ENCODE measurements at regions not wholly inside any gene's neighbourhood (a gene's known extent, or its start where the extent isn't known, plus 50 kb on each side); places are given as distances from the start of the nearest gene placed in this dataset.

DNA sequence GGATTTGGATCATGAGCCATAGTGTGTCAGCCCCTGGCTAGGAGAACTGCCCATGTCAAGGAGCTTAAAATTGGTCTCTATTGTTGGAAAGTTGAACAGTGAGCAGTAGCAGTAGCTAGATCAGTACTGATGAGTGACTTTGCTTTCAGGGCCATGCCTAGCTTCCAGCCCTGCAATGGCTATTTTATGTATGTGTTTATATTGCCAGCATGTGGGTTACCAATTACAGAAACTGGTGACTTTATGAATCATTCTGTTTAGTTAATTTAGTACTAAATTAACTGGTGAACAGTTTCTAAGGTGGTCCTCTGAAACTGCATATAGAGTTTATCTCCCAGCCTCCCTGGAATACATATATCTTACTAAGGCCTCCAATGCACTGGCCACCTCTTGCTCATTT lies 908.1 kb upstream of the ALCAM start:
- DNase-seq (ENCODE audit: low read depth in 3 of 3), result no peak

DNA sequence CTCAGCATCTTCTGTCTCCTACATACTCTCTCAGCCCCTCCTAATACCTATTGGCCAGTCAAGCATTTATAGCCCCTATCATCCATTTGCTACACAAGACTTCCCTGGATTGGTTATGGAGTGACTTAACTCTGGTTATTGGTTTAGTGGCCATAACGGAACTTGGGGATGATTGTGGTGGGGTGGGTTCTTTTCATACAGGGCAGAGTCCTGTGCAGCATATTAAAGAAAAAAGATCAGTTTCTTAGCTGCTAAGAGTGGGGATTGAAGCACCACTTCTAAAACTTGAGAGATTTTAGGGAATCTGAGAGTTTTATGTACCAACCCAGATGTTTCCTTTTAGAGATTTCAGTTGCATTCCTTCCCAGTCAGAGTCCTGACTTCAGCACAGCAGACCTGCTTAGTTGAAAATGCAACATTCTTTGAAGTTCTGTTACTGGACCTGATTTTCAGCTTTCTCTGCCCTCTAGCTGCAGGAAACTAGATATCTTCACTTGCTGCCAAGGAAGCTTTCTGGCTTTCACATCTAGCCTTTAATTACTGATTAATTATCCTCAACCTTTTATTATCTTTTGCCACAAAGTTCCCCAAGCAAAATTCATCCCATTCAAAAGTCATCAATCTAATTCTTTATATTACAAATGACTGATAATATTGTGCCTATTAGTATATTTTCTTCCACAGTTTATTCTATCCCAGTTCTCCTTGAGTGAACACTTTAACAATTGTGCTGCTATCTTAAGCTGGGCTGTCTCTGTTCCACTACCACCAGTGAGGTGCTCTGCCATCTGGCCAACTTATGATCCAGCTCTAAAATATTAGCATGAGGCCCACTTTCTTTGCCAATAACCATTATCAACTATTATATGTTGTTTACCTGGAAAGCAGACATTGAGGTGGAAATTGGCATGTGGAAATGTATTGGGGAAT lies 906.0 kb upstream of the ALCAM start:
- no peak for DNase-seq (ENCODE audit: low read depth in 3 of 3)

DNA sequence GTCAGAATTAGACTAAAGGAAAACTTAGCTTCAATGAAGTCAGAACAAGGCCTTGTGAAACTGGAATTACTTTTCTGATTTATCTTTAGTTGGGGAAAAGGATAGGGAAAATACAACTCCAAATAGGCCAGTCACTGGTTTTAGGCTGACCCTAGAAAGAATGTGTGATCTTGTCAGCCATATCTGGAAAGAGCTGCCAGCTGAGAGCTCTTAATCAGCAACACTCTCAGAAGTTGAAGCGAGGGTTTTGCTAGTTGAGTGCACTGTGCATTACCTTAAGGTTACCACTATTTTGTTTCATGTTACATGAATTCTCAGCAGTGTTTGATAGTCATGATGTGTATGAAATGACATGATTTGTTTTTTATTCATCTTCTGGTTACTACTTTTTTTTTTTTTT lies 905.3 kb upstream of the ALCAM start:
- DNase-seq (ENCODE audit: low read depth in 3 of 3), result no peak

DNA sequence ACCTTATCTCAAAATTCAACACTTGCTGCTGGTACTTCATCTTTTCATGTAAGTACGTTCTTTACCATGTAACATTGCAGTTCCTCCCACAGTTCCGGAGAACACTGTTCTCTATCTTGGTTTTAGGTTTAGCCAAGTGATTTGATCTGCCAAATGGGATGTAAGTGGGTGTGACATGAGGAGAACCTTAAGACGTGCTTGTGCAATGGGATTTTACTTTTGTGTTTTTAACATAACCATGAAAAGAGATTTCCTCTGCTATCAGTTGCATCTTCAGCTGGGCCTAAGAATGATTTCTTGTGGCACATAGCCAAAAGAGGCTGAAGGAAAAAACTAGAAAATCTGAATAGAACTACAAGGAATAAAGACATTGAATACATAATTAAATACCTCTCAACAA lies 894.5 kb upstream of the ALCAM start:
- DNase-seq (ENCODE audit: low read depth in 3 of 3), result no peak

DNA sequence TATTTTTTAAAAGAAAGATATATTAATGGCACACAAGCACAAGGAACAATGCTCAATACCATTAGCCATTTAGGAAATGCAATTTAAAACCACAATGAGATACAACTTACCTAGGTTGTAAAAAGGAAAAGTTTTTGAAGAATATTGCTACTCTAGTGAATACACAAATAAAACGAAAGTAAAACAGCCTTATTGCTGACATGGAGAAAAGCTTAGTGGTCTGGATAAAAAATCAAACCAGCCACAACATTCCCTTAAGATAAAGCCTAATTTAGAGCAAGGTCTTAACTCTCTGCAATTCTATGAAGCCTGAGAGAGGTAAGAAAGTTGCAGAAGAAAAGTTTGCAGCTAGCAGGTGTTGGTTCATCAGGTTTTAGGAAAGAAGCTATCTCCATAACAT lies 892.7 kb upstream of the ALCAM start:
- DNase-seq (ENCODE audit: low read depth in 3 of 3), result no peak

DNA sequence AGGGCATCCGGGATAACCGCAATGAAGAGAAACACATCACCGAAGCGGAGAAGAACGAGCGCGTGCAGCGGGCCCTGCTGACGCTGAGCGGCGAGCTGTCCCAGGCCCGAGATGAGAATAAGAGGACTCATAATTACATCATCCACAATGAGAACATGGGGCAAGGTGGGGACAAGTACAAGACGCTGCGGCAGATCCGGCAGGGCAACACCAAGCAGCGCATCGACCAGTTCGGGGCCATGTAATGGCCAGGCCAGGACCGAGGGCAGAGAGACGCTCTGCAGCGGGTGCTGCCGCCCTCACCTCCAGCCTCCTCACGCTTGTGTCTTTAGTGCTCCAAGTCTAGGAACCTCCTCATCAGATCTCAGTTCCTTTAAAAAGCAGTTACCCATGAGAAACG lies 863.7 kb upstream of the ALCAM start:
- no peak for DNase-seq (ENCODE audit: low read depth in 3 of 3)

DNA sequence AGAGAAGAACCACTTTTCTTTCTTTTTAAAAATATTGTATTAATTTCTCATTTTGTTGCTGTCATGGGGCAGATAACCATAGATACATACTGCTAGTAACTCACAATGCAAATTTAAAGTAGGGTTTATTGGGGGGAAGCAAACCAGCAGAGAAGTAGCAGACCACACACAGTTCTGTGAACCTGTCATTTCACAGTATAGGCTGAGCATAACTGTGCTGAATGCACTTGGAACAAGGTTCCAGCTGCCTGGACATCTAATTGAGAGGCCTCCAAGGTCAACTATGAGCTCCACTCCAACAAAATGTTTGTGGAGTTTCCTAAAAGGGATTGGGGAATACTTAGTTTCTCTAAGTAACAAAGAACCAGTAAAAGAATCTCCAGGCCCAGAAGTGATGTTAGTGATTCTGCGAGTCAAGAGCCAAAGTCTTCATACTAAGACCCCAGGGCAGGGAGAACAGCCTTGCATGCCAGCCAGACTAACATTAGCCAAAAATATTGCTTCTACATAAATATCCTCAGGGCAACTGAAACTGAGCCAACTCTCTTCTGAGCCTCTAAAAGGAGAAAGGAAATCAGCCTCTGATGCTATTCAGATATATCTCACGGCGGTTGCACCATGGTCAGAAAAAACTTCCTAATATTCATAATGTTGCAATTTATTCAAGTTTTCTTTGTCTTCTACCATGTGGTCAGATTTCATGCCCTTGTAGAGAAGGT lies 856.4 kb upstream of the ALCAM start:
- DNase-seq (ENCODE audit: low read depth in 3 of 3), result no peak

DNA sequence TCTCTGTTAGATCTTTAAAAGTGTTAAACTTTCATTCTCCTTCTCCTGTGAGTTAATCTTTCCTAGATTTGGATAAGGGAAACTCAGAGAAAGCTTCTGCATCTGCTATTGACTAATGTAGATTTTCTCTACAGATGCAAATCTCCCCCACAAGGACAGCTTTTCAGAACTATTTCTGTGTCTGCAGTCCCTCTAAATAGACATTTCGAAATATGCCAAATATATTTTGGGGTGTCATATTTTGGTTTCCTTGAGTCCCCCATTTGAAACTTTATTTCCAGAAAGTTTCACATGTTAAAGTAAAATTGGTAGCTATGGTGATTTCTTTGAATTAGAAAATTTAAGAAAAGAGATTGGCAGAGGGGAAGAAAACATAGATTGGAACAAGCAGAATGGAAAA lies 852.3 kb upstream of the ALCAM start:
- DNase-seq (ENCODE audit: low read depth in 3 of 3), result no peak

DNA sequence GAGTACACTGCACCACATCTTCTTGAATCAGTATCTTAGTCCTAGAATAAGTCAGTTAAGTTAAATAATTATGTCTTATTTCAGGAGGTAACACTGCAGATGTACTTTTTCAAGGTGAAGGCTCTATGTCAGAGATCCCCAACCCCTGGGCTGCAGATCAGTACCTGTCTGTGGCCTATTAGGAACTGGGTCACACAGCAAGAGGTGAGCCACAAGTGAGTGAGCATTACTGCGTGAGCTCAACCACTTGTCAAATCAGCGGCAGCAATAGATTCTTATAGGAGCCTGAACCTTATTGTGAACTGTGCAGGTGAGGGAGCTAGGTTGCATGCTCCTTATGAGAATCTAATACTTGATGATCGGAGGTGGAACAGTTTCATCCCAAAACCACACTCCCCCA lies 851.9 kb upstream of the ALCAM start:
- DNase-seq (ENCODE audit: low read depth in 3 of 3), result no peak

DNA sequence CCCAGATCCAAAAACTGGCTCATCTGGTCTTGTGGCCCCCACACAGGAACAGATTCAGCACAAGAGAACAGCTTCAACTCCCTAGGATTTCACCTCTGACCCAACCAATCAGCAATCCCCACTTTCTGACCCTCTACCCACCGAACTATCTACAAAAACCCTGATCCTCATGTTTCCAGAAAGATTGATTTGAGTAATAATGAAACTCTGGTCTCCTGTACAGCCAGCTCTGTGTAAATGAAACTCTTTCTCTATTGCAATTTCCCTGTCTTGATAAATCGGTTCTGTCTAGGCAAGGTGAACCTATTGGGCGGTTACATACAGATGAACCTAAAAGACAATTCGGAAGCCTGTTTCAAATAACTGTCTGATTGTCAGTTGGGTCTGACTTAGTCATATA lies 847.6 kb upstream of the ALCAM start:
- no peak for DNase-seq (ENCODE audit: low read depth in 3 of 3)

DNA sequence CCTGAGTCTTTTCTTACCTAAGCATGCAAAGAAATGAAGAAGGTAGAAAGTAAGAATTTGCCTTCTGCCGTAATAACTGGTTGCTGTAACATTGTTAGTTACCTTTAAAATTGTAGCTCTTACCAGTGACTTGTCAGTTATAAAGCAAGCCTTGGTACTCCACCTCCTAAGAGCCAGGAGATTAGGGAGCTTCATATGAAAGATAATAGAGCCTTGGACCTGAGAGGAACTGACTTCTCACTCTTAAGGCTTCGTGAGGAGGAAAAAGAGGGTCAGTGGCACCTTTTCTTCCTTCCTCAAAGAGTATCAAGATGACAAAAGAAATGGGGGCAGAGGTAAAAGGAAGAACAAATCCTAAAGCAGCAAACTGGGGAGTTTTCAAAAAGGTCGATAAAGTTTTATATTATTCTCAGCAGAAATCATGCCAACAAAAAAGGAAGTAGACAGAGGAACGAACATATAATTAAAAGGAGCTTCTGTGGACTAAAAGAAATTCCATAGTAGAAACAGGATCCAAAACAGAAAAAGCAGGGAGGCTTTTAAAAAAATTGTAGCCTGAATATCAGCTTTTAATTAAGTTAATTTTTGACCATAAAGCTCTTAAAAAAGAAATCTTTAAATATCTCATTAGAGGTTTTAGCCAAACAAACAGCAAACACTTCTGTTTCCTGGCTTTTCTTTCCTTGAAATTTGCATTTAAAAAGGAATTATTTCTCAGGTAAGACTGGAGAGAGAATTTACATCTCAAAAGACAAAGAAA lies 847.1 kb upstream of the ALCAM start:
- DNase-seq (ENCODE audit: low read depth in 3 of 3), result no peak

DNA sequence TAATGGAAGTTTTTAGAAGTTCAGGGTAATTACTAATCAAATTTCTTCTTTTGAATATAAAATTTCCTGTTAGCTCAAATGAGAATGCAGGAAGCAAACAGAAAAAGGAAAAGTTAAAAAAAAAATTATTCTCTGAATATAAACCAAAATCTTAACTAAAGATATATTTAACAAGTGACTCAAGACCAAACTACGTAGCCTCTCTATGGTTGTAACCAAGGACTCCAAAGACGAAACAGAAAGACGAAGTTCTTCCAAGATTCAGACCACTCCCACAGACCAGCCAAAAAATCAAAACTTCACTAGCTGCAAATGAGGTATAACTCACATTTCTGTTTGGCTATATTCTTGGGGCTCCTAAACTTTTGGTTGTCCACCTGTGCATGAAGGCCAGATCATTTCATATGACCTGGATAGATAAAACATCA lies 846.5 kb upstream of the ALCAM start:
- DNase-seq (ENCODE audit: low read depth in 3 of 3), result no peak

DNA sequence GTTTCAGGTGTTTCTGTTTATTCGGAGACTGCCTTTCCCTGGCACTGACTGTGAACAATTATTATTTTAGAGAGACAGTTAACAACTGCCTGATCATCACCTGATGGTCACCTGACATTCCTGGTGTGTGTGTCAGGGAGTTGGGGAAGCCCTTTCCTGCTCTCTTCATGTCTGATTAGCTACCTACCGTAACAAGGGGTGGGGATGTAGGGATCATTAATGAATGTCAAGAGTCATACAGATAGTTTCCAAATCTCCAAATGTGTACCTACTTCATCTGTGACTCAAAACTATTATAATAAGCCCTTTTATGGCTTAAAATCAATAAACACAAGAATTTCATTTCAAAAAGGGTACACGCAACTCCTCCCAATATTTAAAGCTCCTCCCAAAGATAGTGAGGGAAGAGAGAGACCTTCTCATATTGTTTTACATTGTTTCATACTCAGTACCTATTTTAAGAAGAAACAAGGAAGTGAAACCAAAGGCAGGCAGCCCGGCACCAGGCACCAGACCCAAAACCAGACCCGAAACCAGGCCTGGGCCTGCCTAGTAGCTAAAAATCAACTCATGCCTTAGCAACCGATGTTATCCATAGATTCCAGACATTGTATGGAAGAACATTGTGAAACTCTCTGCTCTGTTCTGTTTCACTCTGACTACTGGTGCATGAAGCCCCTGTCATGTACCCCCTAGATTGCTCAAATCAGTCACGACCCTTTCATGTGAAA lies 844.9 kb upstream of the ALCAM start:
- no peak for DNase-seq (ENCODE audit: low read depth in 3 of 3)

DNA sequence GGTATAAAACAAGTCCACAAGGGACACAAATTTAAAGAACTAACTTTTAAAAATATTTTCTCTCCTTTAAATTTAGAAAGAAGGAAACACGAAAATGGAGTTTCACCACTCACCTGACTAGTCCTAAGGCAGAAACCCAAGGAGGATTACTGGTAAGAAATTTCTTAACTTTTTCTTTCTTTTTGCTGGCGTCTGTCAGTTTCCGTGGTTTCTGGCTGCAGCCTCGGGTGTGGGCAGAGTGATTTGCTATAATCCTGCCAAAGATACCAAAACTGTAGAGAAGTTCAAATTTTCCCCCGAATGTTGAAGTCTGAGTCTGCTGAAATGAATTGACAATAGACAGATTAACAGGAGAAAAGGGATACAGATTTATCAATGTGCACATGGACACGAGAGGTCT lies 843.6 kb upstream of the ALCAM start:
- no peak for DNase-seq (ENCODE audit: low read depth in 3 of 3)

DNA sequence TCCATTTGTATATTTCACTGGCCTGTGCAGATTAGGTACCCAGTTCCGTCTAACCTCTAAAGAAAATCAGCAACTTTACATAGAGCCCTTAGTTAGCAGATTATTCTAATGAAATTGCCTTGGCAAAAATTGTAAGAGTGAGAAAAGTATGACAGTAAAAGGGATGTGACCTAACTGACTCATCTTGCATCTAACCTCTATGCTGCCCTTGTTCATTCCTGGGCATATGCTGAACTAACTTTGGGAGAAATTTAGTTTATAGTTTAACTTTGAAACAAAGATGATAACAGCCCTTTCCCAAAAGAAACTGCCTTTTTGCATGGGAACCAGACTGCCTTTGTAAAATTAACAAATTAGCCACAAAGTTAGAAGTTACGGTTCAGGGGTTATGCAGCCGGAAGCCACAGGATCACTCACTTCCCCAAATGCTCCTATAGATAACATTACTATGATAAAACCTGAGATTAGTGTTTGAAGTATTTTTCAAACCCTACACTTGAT lies 839.8 kb upstream of the ALCAM start:
- no peak for DNase-seq (ENCODE audit: low read depth in 3 of 3)

DNA sequence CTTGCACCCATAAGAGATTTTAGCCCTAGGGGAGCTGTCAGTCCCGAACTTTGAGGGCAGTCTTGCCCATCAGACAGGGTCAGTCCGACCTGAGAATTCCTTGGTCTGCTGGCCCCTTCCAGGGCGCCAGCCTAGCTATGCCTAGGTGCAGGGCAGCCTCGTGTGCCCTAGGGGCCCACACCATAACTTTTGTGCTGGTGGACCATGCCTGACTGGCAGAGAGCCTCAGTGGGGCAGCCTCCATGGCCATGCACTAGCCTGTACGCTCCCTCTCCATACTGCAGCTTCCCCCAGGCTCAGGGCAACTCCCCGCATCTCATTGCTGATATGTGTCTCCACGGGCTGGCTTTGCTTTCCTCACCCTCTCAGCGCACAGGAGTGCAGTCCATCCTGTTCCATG lies 835.8 kb upstream of the ALCAM start:
- DNase-seq (ENCODE audit: low read depth in 3 of 3), result no peak

DNA sequence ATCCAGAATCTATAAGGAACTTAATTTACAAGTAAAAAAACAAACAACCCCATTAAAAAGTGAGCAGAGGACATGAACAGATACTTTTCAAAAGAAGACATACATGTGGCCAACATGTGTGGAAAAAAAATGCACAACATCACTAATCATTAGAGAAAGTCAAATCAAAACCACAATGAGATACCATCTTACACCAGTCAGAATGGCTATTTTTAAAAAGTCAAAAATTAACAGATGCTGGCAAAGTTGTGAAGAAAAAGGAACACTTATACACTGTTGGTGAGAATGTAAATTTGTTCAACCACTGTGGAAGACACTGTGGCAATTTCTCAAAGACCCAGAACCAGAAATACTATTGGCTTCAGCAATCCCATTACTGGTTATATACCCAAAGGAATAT lies 830.0 kb upstream of the ALCAM start:
- DNase-seq (ENCODE audit: low read depth in 3 of 3), result no peak

DNA sequence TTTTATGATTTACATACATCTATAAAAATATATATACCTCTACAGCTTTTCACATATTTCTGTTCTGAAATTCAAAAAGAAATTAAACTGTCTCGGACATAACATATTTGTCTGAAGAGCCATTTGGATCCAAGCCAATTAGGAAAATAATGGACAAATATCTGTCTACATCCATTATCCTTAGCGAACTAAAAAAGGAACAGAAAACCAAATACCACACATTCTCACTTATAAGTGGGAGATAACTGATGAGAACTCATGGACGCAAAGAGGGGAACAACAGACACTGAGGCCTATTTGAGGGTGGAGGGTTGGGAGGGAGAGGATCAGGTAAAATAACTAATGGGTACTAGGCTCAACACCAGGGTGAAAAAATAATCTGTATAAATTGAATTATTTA lies 829.4 kb upstream of the ALCAM start:
- DNase-seq (ENCODE audit: low read depth in 3 of 3), result no peak

DNA sequence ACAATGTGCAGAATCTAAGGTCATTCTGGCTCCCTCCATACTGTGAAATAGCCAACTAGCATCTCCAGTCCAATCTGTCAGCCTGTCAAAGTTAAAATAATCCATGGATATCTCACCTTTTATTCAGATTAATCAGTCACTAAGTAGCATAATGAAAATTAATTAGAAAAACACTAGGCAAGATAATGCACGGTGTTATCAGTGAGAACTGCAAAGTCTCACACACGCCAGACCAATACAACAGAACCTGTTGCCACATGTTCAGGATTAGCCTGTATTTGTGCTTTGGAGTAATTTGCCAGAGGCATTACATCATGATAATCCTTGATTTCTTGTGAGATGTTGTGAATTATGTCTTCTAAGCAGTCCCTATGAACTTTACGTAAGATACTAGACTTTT lies 820.4 kb upstream of the ALCAM start:
- DNase-seq (ENCODE audit: low read depth in 3 of 3), result no peak

DNA sequence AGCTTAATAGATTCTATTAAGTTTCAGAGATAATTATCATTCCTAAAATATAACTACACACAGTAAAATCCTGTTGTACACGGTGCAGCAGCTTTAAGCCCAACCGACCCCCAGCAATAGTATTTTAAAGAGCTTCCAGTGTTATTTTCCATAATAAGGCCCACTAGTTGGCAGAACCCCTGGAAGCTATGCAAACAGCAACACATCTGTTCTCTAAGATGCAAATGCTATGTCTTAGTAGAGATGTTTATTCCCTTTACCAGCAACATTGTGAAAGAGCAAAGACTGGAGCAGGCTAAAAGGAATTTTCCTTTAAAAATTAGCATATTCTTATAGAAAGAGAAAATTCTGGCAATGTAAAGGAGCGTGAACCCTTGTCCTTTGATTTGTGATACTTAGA lies 819.7 kb upstream of the ALCAM start:
- no peak for DNase-seq (ENCODE audit: low read depth in 3 of 3)

DNA sequence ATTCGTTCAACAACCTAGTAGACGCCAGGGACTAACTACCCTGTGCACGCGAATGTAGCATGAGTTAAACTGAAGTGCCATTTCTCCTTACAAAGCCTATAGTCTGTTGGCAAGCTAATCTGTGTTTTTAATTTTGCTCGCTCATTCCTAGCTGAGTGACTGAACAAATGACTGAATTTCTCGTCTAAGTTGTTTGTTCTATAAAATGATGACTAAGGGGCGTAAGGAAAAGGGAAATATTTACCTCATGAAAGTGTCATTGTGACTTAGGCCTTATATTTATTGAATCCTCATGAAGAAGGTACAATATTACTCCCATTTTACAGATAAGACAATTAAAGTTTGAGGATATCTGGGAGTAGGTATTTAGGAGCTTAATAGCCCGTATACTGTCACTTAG lies 818.3 kb upstream of the ALCAM start:
- no peak for DNase-seq (ENCODE audit: low read depth in 3 of 3)

Data from stimulated activated CD4-positive, alpha-beta T cell treated with anti-CD3 and anti-CD28 coated beads, TNF-alpha, amount 100 ng/mL, for 48 hours (primary cell).